Natural killer cell (primary cell): ENCODE measurements at regions not wholly inside any gene's neighbourhood (a gene's known extent, or its start where the extent isn't known, plus 50 kb on each side); places are given as distances from the start of the nearest gene placed in this dataset.

Source experiments
- ATAC-seq, 3 donors: fragments of 150-1000 bp in 2 of 3; fragments of 200-7000 bp in 1 of 3; cut with Tn5 transposase; 1 replicate in 1 of 3; 2 replicates in 2 of 3; pipeline ENCODE4 v1.10.0; 2021; ENCODE audit warnings: mild to moderate bottlenecking in 2 of 3, moderate library complexity in 2 of 3
- DNase-seq, 2 donors: peaks; one replicate each; pipeline versions ENCODE4 v3.0.0 to v3.0.0-alpha.2; 2013 to 2021; ENCODE audit warnings: mixed read lengths in 1 of 2
- H3K27ac ChIP-seq: one replicate; pipeline ENCODE4 v1.5.1; 2013; ENCODE audit warnings: mild to moderate bottlenecking, low read length
- H3K27me3 ChIP-seq: one replicate; pipeline ENCODE4 v1.6.1; 2013; ENCODE audit warnings: low read length; ENCODE audit not compliant: control insufficient read depth, insufficient read depth
- H3K36me3 ChIP-seq: one replicate; pipeline ENCODE4 v1.6.1; 2013; ENCODE audit warnings: low read length; ENCODE audit not compliant: control insufficient read depth, insufficient read depth
- H3K4me1 ChIP-seq: one replicate; pipeline ENCODE4 v1.6.1; 2013; ENCODE audit warnings: low read length; ENCODE audit not compliant: control insufficient read depth, insufficient read depth
- H3K4me3 ChIP-seq: one replicate; pipeline ENCODE4 v1.5.1; 2013; ENCODE audit warnings: low read length
- H3K9me3 ChIP-seq: one replicate; pipeline ENCODE4 v1.6.1; 2013; ENCODE audit warnings: low read length; ENCODE audit not compliant: control insufficient read depth, insufficient read depth
- H3K27ac Mint-ChIP-seq, 2 donors: one replicate each; pipeline ENCODE4 v1.8.0; 2022; ENCODE audit warnings: mild to moderate bottlenecking in 2 of 2, mixed read lengths in 2 of 2, moderate library complexity in 1 of 2
- H3K27me3 Mint-ChIP-seq, 2 donors: one replicate each; pipeline ENCODE4 v1.8.0; 2022; ENCODE audit warnings: low read depth in 2 of 2, mixed read lengths in 2 of 2
- H3K36me3 Mint-ChIP-seq: one replicate; pipeline ENCODE4 v1.8.0; 2022; ENCODE audit warnings: mixed read lengths
- H3K4me1 Mint-ChIP-seq, 2 donors: one replicate each; pipeline ENCODE4 v1.8.0; 2022; ENCODE audit warnings: mixed read lengths in 2 of 2
- H3K4me3 Mint-ChIP-seq: one replicate; pipeline ENCODE4 v1.8.0; 2022; ENCODE audit warnings: mild to moderate bottlenecking, moderate library complexity, mixed read lengths
- H3K9me3 Mint-ChIP-seq, 2 donors: one replicate each; pipeline ENCODE4 v1.8.0; 2022; ENCODE audit warnings: mixed read lengths in 2 of 2
- WGBS: methylation state at CpG from one replicate; pipeline ENCODE4 v1.1.7; 2013; ENCODE audit warnings: missing lambda C conversion rate; ENCODE audit not compliant: insufficient coverage; 5-methylcytosine and 5-hydroxymethylcytosine counted together
- intact Hi-C: fragments of 100-400 bp; cut with micrococcal nuclease; formaldehyde crosslinking; loops from one replicate; pipeline ENCODE4 v1.14.2; 2022
- TF ChIP-seq, protein P1 (sequence below): fragments of 200-600 bp; IDR thresholded peaks from one replicate; pipeline ENCODE4 v1.8.0; 2022; ENCODE audit warnings: antibody characterized with exemption

DNA sequence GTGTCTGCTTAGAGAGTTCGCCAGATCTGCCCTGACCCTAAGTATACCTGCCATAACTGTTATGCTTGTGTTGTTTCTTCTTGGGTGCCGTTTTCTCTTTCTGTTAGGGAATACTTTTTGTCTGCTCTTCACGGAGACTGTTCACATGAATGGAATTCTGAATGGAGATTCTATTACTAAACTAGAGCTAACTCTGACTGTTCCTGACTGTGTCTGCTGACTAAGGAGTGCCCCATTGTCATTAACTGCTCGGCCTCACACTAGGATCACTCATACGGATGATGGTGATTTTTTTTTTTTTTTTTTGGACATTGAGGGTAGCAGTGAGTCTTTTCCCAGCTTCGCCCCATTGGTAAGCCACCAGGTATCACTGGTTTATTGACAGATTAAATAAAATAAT, 104.8 kb upstream of the SLC8A1 start:
- Histone ChIP-seq H3K27ac (no peak overlapping the region), H3K4me1 (no peaks in the 10 kb centered on the region), H3K9me3 (no peaks in the 10 kb centered on the region), H3K4me3 (no peak overlapping the region), H3K27me3 (no peaks in the 10 kb centered on the region), H3K36me3 (no peaks in the 10 kb centered on the region)
- H3K4me3 Mint-ChIP-seq, result no peak overlapping the region
- intact Hi-C loops, result no loop called here
- H3K36me3 Mint-ChIP-seq, result no peaks in the 10 kb centered on the region
- no peaks in the 10 kb centered on the region for H3K4me1 Mint-ChIP-seq
- DNase-seq (no peak), ATAC-seq (no peak)
- no peak overlapping the region for H3K27ac Mint-ChIP-seq
- no peaks in the 10 kb centered on the region for H3K27me3 Mint-ChIP-seq
- peaks cover 2 to 3% of the 10 kb centered on the region in 2 donors for H3K9me3 Mint-ChIP-seq
- TF ChIP-seq, protein P1, sequence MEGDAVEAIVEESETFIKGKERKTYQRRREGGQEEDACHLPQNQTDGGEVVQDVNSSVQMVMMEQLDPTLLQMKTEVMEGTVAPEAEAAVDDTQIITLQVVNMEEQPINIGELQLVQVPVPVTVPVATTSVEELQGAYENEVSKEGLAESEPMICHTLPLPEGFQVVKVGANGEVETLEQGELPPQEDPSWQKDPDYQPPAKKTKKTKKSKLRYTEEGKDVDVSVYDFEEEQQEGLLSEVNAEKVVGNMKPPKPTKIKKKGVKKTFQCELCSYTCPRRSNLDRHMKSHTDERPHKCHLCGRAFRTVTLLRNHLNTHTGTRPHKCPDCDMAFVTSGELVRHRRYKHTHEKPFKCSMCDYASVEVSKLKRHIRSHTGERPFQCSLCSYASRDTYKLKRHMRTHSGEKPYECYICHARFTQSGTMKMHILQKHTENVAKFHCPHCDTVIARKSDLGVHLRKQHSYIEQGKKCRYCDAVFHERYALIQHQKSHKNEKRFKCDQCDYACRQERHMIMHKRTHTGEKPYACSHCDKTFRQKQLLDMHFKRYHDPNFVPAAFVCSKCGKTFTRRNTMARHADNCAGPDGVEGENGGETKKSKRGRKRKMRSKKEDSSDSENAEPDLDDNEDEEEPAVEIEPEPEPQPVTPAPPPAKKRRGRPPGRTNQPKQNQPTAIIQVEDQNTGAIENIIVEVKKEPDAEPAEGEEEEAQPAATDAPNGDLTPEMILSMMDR, result no peak
- WGBS, result 84% methylated on average over 4 of the region's 6 CpGs

DNA sequence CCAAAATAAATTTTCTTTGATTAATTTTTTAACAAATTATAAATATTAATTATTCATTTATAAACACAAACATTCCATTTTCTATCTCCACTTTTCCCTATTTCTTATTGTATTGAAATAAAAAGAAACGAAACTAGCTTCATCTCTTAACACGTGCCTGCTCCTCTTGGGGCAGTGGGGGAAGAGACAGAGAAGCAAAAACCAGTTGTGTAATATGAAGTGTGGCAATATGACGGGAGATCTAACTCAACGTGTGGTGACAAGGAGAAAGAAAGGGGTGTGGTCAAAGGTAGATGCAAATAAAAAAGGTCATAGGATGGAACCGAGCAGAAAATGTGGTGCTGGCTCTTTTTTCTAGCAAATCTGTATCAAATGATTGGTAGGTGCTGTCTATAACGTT, 106.9 kb upstream of the SLC8A1 start:
- DNase-seq (no peak), ATAC-seq (no peak)
- H3K4me1 Mint-ChIP-seq, result no peaks in the 10 kb centered on the region
- no peaks in the 10 kb centered on the region for H3K9me3 ChIP-seq
- no peak overlapping the region for H3K27ac Mint-ChIP-seq
- H3K36me3 ChIP-seq, result no peaks in the 10 kb centered on the region
- no peak overlapping the region for H3K4me3 ChIP-seq
- TF ChIP-seq, protein P1, result no peak
- H3K27me3 Mint-ChIP-seq, result no peaks in the 10 kb centered on the region
- no peak overlapping the region for H3K27ac ChIP-seq
- no peaks in the 10 kb centered on the region for H3K36me3 Mint-ChIP-seq
- H3K4me1 ChIP-seq, result no peaks in the 10 kb centered on the region
- no peaks in the 10 kb centered on the region for H3K27me3 ChIP-seq
- no peak overlapping the region for H3K4me3 Mint-ChIP-seq
- WGBS, result 76% methylated on average over 6 of the region's 6 CpGs
- peaks cover 3 to 6% of the 10 kb centered on the region in 2 donors for H3K9me3 Mint-ChIP-seq
- intact Hi-C loops, result no loop called here

DNA sequence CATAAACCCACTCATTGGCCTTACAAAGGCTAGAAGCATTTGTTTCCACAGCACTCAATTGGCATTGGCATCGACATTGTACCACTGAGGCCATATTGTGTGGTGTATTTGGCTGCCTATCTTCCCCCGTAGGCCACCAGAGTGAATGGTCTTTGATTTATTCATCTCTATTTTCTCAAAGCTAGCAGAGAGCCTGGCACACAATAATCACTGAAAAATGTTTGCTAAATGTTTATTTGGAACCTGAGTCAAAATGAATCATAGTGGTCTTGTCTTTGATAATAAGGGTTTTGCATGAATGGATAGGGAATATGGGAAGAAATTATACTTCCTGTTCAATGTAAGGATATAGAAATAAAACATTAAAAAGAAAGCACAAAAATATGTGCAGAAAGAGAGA, 107.3 kb upstream of the SLC8A1 start:
- H3K27me3 Mint-ChIP-seq, result no peaks in the 10 kb centered on the region
- Histone ChIP-seq H3K36me3 (no peaks in the 10 kb centered on the region), H3K27me3 (no peaks in the 10 kb centered on the region), H3K4me1 (no peaks in the 10 kb centered on the region), H3K4me3 (no peak overlapping the region), H3K27ac (no peak overlapping the region), H3K9me3 (no peaks in the 10 kb centered on the region)
- ATAC-seq, result no peak
- H3K9me3 Mint-ChIP-seq, result peaks cover 3 to 7% of the 10 kb centered on the region in 2 donors
- TF ChIP-seq, protein P1, result no peak
- intact Hi-C loops, result no loop called here
- H3K27ac Mint-ChIP-seq, result no peak overlapping the region
- 100% methylated on average over 1 of the region's 2 CpGs for WGBS
- H3K36me3 Mint-ChIP-seq, result no peaks in the 10 kb centered on the region
- H3K4me1 Mint-ChIP-seq, result no peaks in the 10 kb centered on the region
- no peak for DNase-seq
- no peak overlapping the region for H3K4me3 Mint-ChIP-seq

DNA sequence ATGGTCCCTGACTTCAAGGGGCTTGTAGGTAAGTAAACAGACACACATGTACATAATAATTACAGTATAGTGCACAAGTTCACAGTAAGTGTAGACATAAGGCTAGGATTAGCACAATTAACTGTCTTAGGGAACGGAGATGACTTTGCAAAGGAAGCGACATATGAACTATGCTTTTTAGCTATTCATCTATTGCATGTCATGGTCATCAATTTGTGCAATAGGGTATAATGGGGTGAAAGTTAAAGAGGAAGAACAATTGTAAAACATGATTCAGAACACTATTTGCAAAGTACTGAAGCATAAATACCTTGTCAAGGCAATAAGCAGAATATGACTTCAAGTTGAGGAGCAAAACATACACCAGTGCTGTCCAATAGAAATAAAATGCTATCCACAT, 112.3 kb upstream of the SLC8A1 start:
- no peak for DNase-seq
- H3K36me3 ChIP-seq, result no peaks in the 10 kb centered on the region
- no peak overlapping the region for H3K27ac ChIP-seq
- H3K4me3 ChIP-seq, result no peak overlapping the region
- TF ChIP-seq, protein P1, result no peak
- H3K9me3 Mint-ChIP-seq, result peaks cover 3 to 8% of the 10 kb centered on the region in 2 donors
- H3K27me3 ChIP-seq, result no peaks in the 10 kb centered on the region
- H3K9me3 ChIP-seq, result no peaks in the 10 kb centered on the region
- no peak for ATAC-seq
- intact Hi-C loops, result no loop called here
- no peaks in the 10 kb centered on the region for H3K4me1 ChIP-seq
- no peaks in the 10 kb centered on the region for H3K4me1 Mint-ChIP-seq
- H3K36me3 Mint-ChIP-seq, result no peaks in the 10 kb centered on the region
- 75% methylated on average over 2 of the region's 2 CpGs for WGBS
- no peaks in the 10 kb centered on the region for H3K27me3 Mint-ChIP-seq
- H3K27ac Mint-ChIP-seq, result no peak overlapping the region
- no peak overlapping the region for H3K4me3 Mint-ChIP-seq
